Hepatocyte (in vitro differentiated cells): ENCODE measurements at regions not wholly inside any gene's neighbourhood (a gene's known extent, or its start where the extent isn't known, plus 50 kb on each side); places are given as distances from the start of the nearest gene placed in this dataset.
"Not testable (repeated sequence)": the region's sequence is repeated elsewhere in the genome, so short reads cannot be mapped to it uniquely, and the experiment has no call there.

Experiments used
- DNase-seq: peaks from one replicate; pipeline ENCODE4 v3.0.0-alpha.2; 2016; ENCODE audit warnings: low spot score
- H2AFZ ChIP-seq: fragments of 200-600 bp; sonication (generic); 2 replicates; pipeline ENCODE4 v1.6.0; 2016; ENCODE audit warnings: antibody characterized with exemption, mild to moderate bottlenecking
- H3K27ac ChIP-seq: fragments of 200-600 bp; sonication (generic); 2 replicates; pipeline ENCODE4 v1.5.1; 2016; ENCODE audit warnings: mild to moderate bottlenecking
- H3K27me3 ChIP-seq: fragments of 200-600 bp; sonication (generic); 2 replicates; pipeline ENCODE4 v1.6.1; 2016
- H3K36me3 ChIP-seq: fragments of 200-600 bp; sonication (generic); replicated peaks from 2 replicates; pipeline ENCODE4 v1.5.1; 2016; ENCODE audit warnings: low read depth; ENCODE audit not compliant: insufficient read depth
- H3K4me1 ChIP-seq: fragments of 200-600 bp; sonication (generic); 2 replicates; pipeline ENCODE4 v1.5.1; 2016; ENCODE audit warnings: mild to moderate bottlenecking, moderate library complexity; ENCODE audit not compliant: insufficient read depth
- H3K4me2 ChIP-seq: fragments of 200-600 bp; sonication (generic); 2 replicates; pipeline ENCODE4 v1.6.0; 2016
- H3K4me3 ChIP-seq: fragments of 200-600 bp; sonication (generic); 2 replicates; pipeline ENCODE4 v1.5.1; 2016; ENCODE audit warnings: mild to moderate bottlenecking
- H3K79me2 ChIP-seq: fragments of 200-600 bp; sonication (generic); 2 replicates; pipeline ENCODE4 v1.6.0; 2017; ENCODE audit warnings: mild to moderate bottlenecking
- H3K9me2 ChIP-seq: fragments of 200-600 bp; sonication (generic); replicated peaks from 2 replicates; pipeline ENCODE4 v1.6.0; 2017; ENCODE audit warnings: mild to moderate bottlenecking; ENCODE audit not compliant: insufficient read depth
- H3K9me3 ChIP-seq: fragments of 200-600 bp; sonication (generic); 2 replicates; pipeline ENCODE4 v1.5.1; 2016; ENCODE audit warnings: low read depth, mild to moderate bottlenecking
- H4K20me1 ChIP-seq: fragments of 200-600 bp; sonication (generic); 2 replicates; pipeline ENCODE4 v1.6.0; 2016; ENCODE audit warnings: mild to moderate bottlenecking; ENCODE audit not compliant: insufficient read depth, poor library complexity, severe bottlenecking
- EZH2 ChIP-seq: fragments of 200-600 bp; sonication (generic); IDR thresholded peaks from 2 replicates; pipeline ENCODE4 v1.6.1; 2016; ENCODE audit warnings: antibody characterized with exemption, mild to moderate bottlenecking, borderline replicate concordance
- EZH2phosphoT487 ChIP-seq: fragments of 200-600 bp; sonication (generic); IDR thresholded peaks from one replicate; pipeline ENCODE4 v1.6.1; 2018; ENCODE audit warnings: antibody characterized with exemption, mild to moderate bottlenecking, low read depth, moderate library complexity; ENCODE audit not compliant: unreplicated experiment, severe bottlenecking
- WGBS: methylation state at CpG from one replicate; pipeline ENCODE4 v1.1.6; 2016; ENCODE audit warnings: low lambda C conversion rate; ENCODE audit errors: missing lambda C conversion rate; 5-methylcytosine and 5-hydroxymethylcytosine counted together
- TF ChIP-seq, protein P1 (sequence below): fragments of 200-600 bp; sonication (generic); IDR thresholded peaks from 2 replicates; pipeline ENCODE4 v1.5.1; 2016; ENCODE audit warnings: antibody characterized with exemption, mild to moderate bottlenecking; ENCODE audit not compliant: poor library complexity

DNA sequence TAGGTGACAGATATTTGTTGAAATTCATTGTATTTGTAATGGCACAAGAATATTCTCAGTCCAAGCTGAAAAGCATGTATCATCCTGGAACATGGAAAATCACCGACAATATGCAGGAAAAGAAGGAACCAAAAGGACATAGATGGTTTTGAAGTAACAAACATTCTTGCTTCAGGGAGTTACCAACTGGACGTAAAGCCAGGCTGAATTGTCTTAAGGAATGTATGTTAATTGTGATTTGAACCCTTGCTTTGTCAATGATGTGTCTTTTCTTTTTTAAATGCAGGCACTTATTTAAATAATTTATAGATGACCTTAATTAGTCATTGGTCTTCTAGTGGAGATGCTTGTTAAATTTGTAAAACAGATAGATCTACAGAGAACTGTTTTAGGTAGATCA is 489.4 kb upstream of the ZP4 start:
- H3K9me3 ChIP-seq = no peaks in the 10 kb centered on the region
- H3K36me3 ChIP-seq = no peaks in the 10 kb centered on the region
- 72% methylated on average over 2 of the region's 2 CpGs for WGBS
- no peaks in the 10 kb centered on the region for H3K27me3 ChIP-seq
- no peaks in the 10 kb centered on the region for H3K4me1 ChIP-seq
- no peaks in the 10 kb centered on the region for H3K9me2 ChIP-seq
- no peak for DNase-seq
- H2AFZ ChIP-seq = no peak overlapping the region
- H4K20me1 ChIP-seq = no peaks in the 10 kb centered on the region
- no peaks in the 10 kb centered on the region for H3K79me2 ChIP-seq
- TF ChIP-seq EZH2 (no peak), EZH2phosphoT487 (no peak)
- TF ChIP-seq, protein P1, sequence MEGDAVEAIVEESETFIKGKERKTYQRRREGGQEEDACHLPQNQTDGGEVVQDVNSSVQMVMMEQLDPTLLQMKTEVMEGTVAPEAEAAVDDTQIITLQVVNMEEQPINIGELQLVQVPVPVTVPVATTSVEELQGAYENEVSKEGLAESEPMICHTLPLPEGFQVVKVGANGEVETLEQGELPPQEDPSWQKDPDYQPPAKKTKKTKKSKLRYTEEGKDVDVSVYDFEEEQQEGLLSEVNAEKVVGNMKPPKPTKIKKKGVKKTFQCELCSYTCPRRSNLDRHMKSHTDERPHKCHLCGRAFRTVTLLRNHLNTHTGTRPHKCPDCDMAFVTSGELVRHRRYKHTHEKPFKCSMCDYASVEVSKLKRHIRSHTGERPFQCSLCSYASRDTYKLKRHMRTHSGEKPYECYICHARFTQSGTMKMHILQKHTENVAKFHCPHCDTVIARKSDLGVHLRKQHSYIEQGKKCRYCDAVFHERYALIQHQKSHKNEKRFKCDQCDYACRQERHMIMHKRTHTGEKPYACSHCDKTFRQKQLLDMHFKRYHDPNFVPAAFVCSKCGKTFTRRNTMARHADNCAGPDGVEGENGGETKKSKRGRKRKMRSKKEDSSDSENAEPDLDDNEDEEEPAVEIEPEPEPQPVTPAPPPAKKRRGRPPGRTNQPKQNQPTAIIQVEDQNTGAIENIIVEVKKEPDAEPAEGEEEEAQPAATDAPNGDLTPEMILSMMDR = no peak
- no peak overlapping the region for H3K27ac ChIP-seq
- no peak overlapping the region for H3K4me3 ChIP-seq
- H3K4me2 ChIP-seq = no peak overlapping the region

DNA sequence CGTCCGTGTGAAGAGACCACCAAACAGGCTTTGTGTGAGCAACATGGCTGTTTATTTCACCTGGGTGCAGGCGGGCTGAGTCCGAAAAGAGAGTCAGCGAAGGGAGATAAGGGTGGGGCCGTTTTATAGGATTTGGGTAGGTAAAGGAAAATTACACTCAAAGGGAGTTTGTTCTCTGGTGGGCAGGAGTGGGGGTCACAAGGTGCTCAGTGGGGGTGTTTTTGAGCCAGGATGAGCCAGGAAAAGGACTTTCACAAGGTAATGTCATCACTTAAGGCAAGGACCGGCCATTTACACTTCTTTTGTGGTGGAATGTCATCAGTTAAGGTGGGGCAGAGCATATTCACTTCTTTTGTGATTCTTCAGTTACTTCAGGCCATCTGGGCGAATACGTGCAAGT is 488.7 kb upstream of the ZP4 start:
- not testable (repeated sequence) for H3K4me1 ChIP-seq, H3K4me2 ChIP-seq, H3K4me3 ChIP-seq, H3K27ac ChIP-seq, H3K9me3 ChIP-seq, H2AFZ ChIP-seq, H3K36me3 ChIP-seq, H3K9me2 ChIP-seq, H4K20me1 ChIP-seq, DNase-seq, H3K27me3 ChIP-seq, H3K79me2 ChIP-seq
- WGBS = 89% methylated on average over 9 of the region's 9 CpGs

DNA sequence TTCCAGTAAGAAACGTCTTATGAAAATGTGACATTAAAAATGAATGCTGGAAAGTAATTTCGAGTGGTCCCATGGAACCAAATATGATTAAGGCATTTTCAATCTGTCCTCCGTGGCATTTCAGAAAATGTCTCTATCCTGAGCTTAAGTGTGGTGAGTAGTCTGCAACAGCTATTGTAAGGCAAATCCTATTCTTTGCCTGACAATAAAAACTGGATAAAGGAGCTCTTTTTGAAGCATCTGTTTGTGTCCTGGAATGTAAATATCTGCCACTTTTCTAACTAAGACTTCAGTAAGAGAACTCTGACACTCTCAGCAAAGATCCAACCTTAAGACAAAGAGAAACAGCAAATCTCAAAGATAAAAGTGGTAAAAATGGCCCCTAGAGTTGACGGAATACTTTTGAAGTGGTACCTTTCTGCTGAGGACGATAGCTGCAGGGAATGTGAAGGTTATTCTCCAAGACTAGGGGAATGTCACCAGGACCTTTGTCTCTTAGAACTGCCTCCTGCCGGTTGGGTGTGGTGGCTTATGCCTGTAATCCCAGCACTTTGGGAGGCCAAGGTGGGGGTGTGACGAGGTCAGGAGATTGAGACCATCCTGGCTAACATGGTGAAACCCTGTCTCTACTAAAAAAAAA is 486.7 kb upstream of the ZP4 start:
- H3K4me3 ChIP-seq = no peak overlapping the region
- H3K27ac ChIP-seq = no peak overlapping the region
- H3K9me2 ChIP-seq = no peaks in the 10 kb centered on the region
- no peak overlapping the region for H2AFZ ChIP-seq
- TF ChIP-seq, protein P1 = no peak
- TF ChIP-seq EZH2 (no peak), EZH2phosphoT487 (no peak)
- H4K20me1 ChIP-seq = no peaks in the 10 kb centered on the region
- no peak for DNase-seq
- H3K9me3 ChIP-seq = no peaks in the 10 kb centered on the region
- no peaks in the 10 kb centered on the region for H3K4me1 ChIP-seq
- no peaks in the 10 kb centered on the region for H3K79me2 ChIP-seq
- no peaks in the 10 kb centered on the region for H3K36me3 ChIP-seq
- no peak overlapping the region for H3K4me2 ChIP-seq
- WGBS = 45% methylated on average over 7 of the region's 7 CpGs
- H3K27me3 ChIP-seq = no peaks in the 10 kb centered on the region

DNA sequence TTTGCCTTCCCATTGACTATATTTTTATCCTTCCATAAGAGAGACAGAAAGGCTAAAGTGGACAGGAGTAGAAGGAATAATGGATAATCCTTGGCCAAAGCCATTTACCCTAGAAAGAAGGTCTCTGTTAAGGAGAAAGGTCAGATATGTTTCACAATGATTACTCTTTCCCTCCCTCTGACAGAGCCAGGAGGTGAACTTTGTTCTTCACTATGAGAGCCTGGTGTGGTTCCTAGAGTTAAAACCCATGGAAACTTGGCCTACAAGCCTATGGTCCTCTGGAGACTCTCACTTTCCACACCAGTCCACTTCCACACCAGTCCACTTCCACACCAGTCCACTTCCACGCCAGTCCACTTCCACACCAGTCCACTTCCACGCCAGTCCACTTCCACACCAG is 479.9 kb upstream of the ZP4 start:
- TF ChIP-seq EZH2phosphoT487 = no peak
- TF ChIP-seq EZH2 = no peak
- TF ChIP-seq, protein P1 = no peak
- WGBS = 91% methylated on average over 2 of the region's 2 CpGs
- no peaks in the 10 kb centered on the region for H3K36me3 ChIP-seq
- H3K4me1 ChIP-seq = no peaks in the 10 kb centered on the region
- H4K20me1 ChIP-seq = no peaks in the 10 kb centered on the region
- no peaks in the 10 kb centered on the region for H3K27me3 ChIP-seq
- H3K9me3 ChIP-seq = no peaks in the 10 kb centered on the region
- no peak overlapping the region for H3K4me3 ChIP-seq
- no peak overlapping the region for H2AFZ ChIP-seq
- H3K79me2 ChIP-seq = no peaks in the 10 kb centered on the region
- peak; percentile 9 for DNase-seq
- no peak overlapping the region for H3K4me2 ChIP-seq
- H3K27ac ChIP-seq = no peak overlapping the region
- H3K9me2 ChIP-seq = no peaks in the 10 kb centered on the region
